ENCODE measurements at regions not wholly inside any gene's neighbourhood (a gene's known extent, or its start where the extent isn't known, plus 50 kb on each side); places are given as distances from the start of the nearest gene placed in this dataset.

GRCh38 chr14:96729889-96730288 lies 67.3 kb upstream of the VRK1 start:
- no peak for DNase-seq

- DNase-seq: no peak
Measured at GRCh38 chr14:96730386-96730785, 66.8 kb upstream of the VRK1 start.

- DNase-seq: no peak
Measured at GRCh38 chr14:96734076-96734622, 63.0 kb upstream of the VRK1 start.

- DNase-seq: no peak
Measured at GRCh38 chr14:96735526-96735925, 61.7 kb upstream of the VRK1 start.

- no peak for DNase-seq
Measured at GRCh38 chr14:96736439-96736838, 60.7 kb upstream of the VRK1 start.

GRCh38 chr14:96737881-96738280 lies 59.3 kb upstream of the VRK1 start:
- no peak for DNase-seq

- peak; percentile 42 for DNase-seq
Measured at GRCh38 chr14:96739200-96739910, 57.8 kb upstream of the VRK1 start.

- peak; percentile 91 for DNase-seq
Measured at GRCh38 chr14:96741151-96741977, 55.8 kb upstream of the VRK1 start.

- DNase-seq: no peak
Measured at GRCh38 chr14:96744262-96744661, 52.9 kb upstream of the VRK1 start.

GRCh38 chr14:96745500-96746051 lies 51.6 kb upstream of the VRK1 start:
- no peak for DNase-seq

- no peak for DNase-seq
Measured at GRCh38 chr14:96746101-96746500, 51.1 kb upstream of the VRK1 start.

- no peak for DNase-seq
Measured at GRCh38 chr14:96747006-96747405, 50.2 kb upstream of the VRK1 start.

All from retina (tissue), 1 donor.